Large intestine (tissue), 3 donors: ENCODE measurements at regions not wholly inside any gene's neighbourhood (a gene's known extent, or its start where the extent isn't known, plus 50 kb on each side); places are given as distances from the start of the nearest gene placed in this dataset.
"Not testable (repeated sequence)": the region's sequence is repeated elsewhere in the genome, so short reads cannot be mapped to it uniquely, and the experiment has no call there.

ENCODE experiments used
- DNase-seq, 2 donors: peaks; one replicate each; pipeline versions ENCODE4 v3.0.0 to v3.0.0-alpha.2; 2013
- H3K27ac ChIP-seq: one replicate; pipeline ENCODE4 v1.5.1; 2013; ENCODE audit warnings: low read length
- H3K27me3 ChIP-seq: 2 replicates; pipeline ENCODE4 v1.6.1; 2013; ENCODE audit warnings: low read length; ENCODE audit not compliant: control insufficient read depth, insufficient read depth
- H3K36me3 ChIP-seq: 2 replicates; pipeline ENCODE4 v1.6.1; 2013; ENCODE audit warnings: low read length; ENCODE audit not compliant: control insufficient read depth, insufficient read depth
- H3K4me1 ChIP-seq: one replicate; pipeline ENCODE4 v1.6.1; 2013; ENCODE audit warnings: low read length; ENCODE audit not compliant: control insufficient read depth, insufficient read depth
- H3K4me3 ChIP-seq: one replicate; pipeline ENCODE4 v1.5.1; 2013; ENCODE audit warnings: low read length
- H3K9me3 ChIP-seq: one replicate; pipeline ENCODE4 v1.6.1; 2013; ENCODE audit warnings: mild to moderate bottlenecking, low read depth, low read length, moderate library complexity; ENCODE audit not compliant: control insufficient read depth
- WGBS: methylation state at CpG from one replicate; pipeline ENCODE4 v1.1.5; 2013; ENCODE audit warnings: low lambda C conversion rate; ENCODE audit not compliant: insufficient coverage; 5-methylcytosine and 5-hydroxymethylcytosine counted together

GRCh38 chr2:82043867-82044266 lies 1739.3 kb upstream of the LRRTM1 start:
- no peak overlapping the region for H3K4me3 ChIP-seq
- no CpG with 5 or more reads among the region's 2 CpGs for WGBS
- no peaks in the 10 kb centered on the region for H3K27me3 ChIP-seq
- H3K27ac ChIP-seq, result no peak overlapping the region
- no peaks in the 10 kb centered on the region for H3K36me3 ChIP-seq
- H3K4me1 ChIP-seq, result no peaks in the 10 kb centered on the region
- H3K9me3 ChIP-seq, result no peaks in the 10 kb centered on the region
- no peak for DNase-seq

- WGBS, result 85% methylated on average over 2 of the region's 5 CpGs
- no peaks in the 10 kb centered on the region for H3K9me3 ChIP-seq
- H3K4me1 ChIP-seq, result no peaks in the 10 kb centered on the region
- H3K36me3 ChIP-seq, result no peaks in the 10 kb centered on the region
- H3K4me3 ChIP-seq, result no peak overlapping the region
- DNase-seq, result no peak
- no peak overlapping the region for H3K27ac ChIP-seq
- no peaks in the 10 kb centered on the region for H3K27me3 ChIP-seq
Observed at GRCh38 chr2:82027921-82028615, 1723.5 kb upstream of the LRRTM1 start.

GRCh38 chr2:82023710-82024109 lies 1719.2 kb upstream of the LRRTM1 start:
- Histone ChIP-seq H3K27me3 (no peaks in the 10 kb centered on the region), H3K27ac (no peak overlapping the region), H3K4me3 (no peak overlapping the region), H3K36me3 (no peaks in the 10 kb centered on the region), H3K9me3 (no peaks in the 10 kb centered on the region), H3K4me1 (no peaks in the 10 kb centered on the region)
- no CpG with 5 or more reads among the region's 6 CpGs for WGBS
- no peak for DNase-seq

- Histone ChIP-seq H3K4me1 (no peaks in the 10 kb centered on the region), H3K9me3 (no peaks in the 10 kb centered on the region), H3K27ac (no peak overlapping the region), H3K36me3 (no peaks in the 10 kb centered on the region), H3K4me3 (no peak overlapping the region), H3K27me3 (no peaks in the 10 kb centered on the region)
- DNase-seq, result no peak
- WGBS, result 20% methylated on average over 1 of the region's 6 CpGs
Observed at GRCh38 chr2:82013641-82014040, 1709.1 kb upstream of the LRRTM1 start.

- H3K4me3 ChIP-seq, result no peak overlapping the region
- WGBS, result 70% methylated on average over 2 of the region's 3 CpGs
- H3K36me3 ChIP-seq, result no peaks in the 10 kb centered on the region
- DNase-seq, result no peak
- H3K27ac ChIP-seq, result no peak overlapping the region
- H3K9me3 ChIP-seq, result no peaks in the 10 kb centered on the region
- no peaks in the 10 kb centered on the region for H3K27me3 ChIP-seq
- no peaks in the 10 kb centered on the region for H3K4me1 ChIP-seq
Observed at GRCh38 chr2:82007071-82007664, 1702.6 kb upstream of the LRRTM1 start.

- not testable (repeated sequence) for H3K4me3 ChIP-seq, H3K4me1 ChIP-seq, H3K36me3 ChIP-seq, H3K27ac ChIP-seq, H3K27me3 ChIP-seq, H3K9me3 ChIP-seq, DNase-seq
- WGBS, result no CpG with 5 or more reads among the region's 5 CpGs
Observed at GRCh38 chr2:82005889-82006288, 1701.3 kb upstream of the LRRTM1 start.

GRCh38 chr2:82001614-82002013 lies 1697.1 kb upstream of the LRRTM1 start:
- H3K4me3 ChIP-seq, result no peak overlapping the region
- H3K4me1 ChIP-seq, result no peaks in the 10 kb centered on the region
- H3K9me3 ChIP-seq, result no peaks in the 10 kb centered on the region
- no peak for DNase-seq
- WGBS, result no CpG with 5 or more reads among the region's 4 CpGs
- H3K27ac ChIP-seq, result no peak overlapping the region
- no peaks in the 10 kb centered on the region for H3K36me3 ChIP-seq
- H3K27me3 ChIP-seq, result no peaks in the 10 kb centered on the region

- Histone ChIP-seq H3K27ac (no peak overlapping the region), H3K9me3 (no peaks in the 10 kb centered on the region), H3K36me3 (no peaks in the 10 kb centered on the region), H3K27me3 (no peaks in the 10 kb centered on the region), H3K4me1 (no peaks in the 10 kb centered on the region), H3K4me3 (no peak overlapping the region)
- 90% methylated on average over 1 of the region's 2 CpGs for WGBS
- no peak for DNase-seq
Observed at GRCh38 chr2:82000606-82001005, 1696.1 kb upstream of the LRRTM1 start.

GRCh38 chr2:81996332-81996731 lies 1691.8 kb upstream of the LRRTM1 start:
- no peaks in the 10 kb centered on the region for H3K4me1 ChIP-seq
- no peak for DNase-seq
- H3K27me3 ChIP-seq, result no peaks in the 10 kb centered on the region
- no peak overlapping the region for H3K27ac ChIP-seq
- no peaks in the 10 kb centered on the region for H3K36me3 ChIP-seq
- H3K9me3 ChIP-seq, result no peaks in the 10 kb centered on the region
- 100% methylated on average over 1 of the region's 3 CpGs for WGBS
- no peak overlapping the region for H3K4me3 ChIP-seq

- Histone ChIP-seq H3K27ac (no peak overlapping the region), H3K4me3 (no peak overlapping the region), H3K36me3 (no peaks in the 10 kb centered on the region), H3K27me3 (no peaks in the 10 kb centered on the region), H3K4me1 (no peaks in the 10 kb centered on the region), H3K9me3 (no peaks in the 10 kb centered on the region)
- WGBS, result 100% methylated on average over 1 of the region's 2 CpGs
- DNase-seq, result no peak
Observed at GRCh38 chr2:81991282-81991681, 1686.7 kb upstream of the LRRTM1 start.

GRCh38 chr2:81987370-81987769 lies 1682.8 kb upstream of the LRRTM1 start:
- Histone ChIP-seq H3K4me3 (no peak overlapping the region), H3K36me3 (no peaks in the 10 kb centered on the region), H3K4me1 (no peaks in the 10 kb centered on the region), H3K27ac (no peak overlapping the region), H3K27me3 (no peaks in the 10 kb centered on the region), H3K9me3 (peaks cover 7% of the 10 kb centered on the region)
- WGBS, result no CpG with 5 or more reads among the region's 5 CpGs
- DNase-seq, result no peak
